A549 (cell line): ENCODE measurements at regions not wholly inside any gene's neighbourhood (a gene's known extent, or its start where the extent isn't known, plus 50 kb on each side); places are given as distances from the start of the nearest gene placed in this dataset.

Source experiments
- CTCF ChIP-seq: fragments of >200 bp; sonication (Bioruptor Twin); formaldehyde crosslinking; IDR thresholded peaks from 3 replicates; pipeline ENCODE4 v1.5.1; 2016
- KDM1A ChIP-seq: fragments of 200-600 bp; sonication (generic); IDR thresholded peaks from 2 replicates; pipeline ENCODE4 v1.6.1; 2016; ENCODE audit warnings: low read depth, mild to moderate bottlenecking
- MAX ChIP-seq: IDR thresholded peaks from 2 replicates; pipeline ENCODE4 v1.6.1; 2012
- MAZ ChIP-seq: fragments of 150-350 bp; IDR thresholded peaks from 2 replicates; pipeline ENCODE4 v1.6.1; 2014; ENCODE audit warnings: antibody characterized with exemption, low read depth, low read length, borderline replicate concordance
- REST ChIP-seq: fragments of 200-600 bp; sonication (generic); IDR thresholded peaks from 2 replicates; pipeline ENCODE4 v1.6.1; 2016; ENCODE audit warnings: antibody characterized with exemption, mild to moderate bottlenecking, moderate library complexity

GRCh38 chr2:207238831-207239701 is 73.3 kb upstream of the KLF7 start:
- TF ChIP-seq CTCF = no peak
- no peak for TF ChIP-seq KDM1A
- no peak for TF ChIP-seq MAX
- TF ChIP-seq REST = no peak
- no peak for TF ChIP-seq MAZ
